ENCODE measurements at regions not wholly inside any gene's neighbourhood (a gene's known extent, or its start where the extent isn't known, plus 50 kb on each side); places are given as distances from the start of the nearest gene placed in this dataset.
"Not testable (repeated sequence)": the region's sequence is repeated elsewhere in the genome, so short reads cannot be mapped to it uniquely, and the experiment has no call there.

DNA sequence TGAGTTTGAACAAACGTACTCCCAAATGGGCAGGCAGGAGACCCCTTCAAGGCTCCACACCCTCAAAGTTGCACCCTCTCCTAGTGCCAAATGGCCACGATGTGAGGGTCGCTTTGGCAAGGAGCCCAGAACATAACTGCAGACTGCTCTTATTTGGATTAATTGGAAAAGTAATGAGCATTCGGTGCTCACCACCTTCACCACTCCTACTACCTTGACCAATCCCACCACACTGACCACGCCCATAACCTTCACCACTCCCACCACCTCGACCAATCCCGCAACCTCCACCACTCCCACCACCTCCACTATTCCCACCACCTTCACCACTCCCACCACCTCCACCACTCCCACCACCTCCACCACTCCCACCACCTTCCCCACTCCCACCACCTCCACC, 94.7 kb upstream of the PAX2 start:
- H3K27ac ChIP-seq (ENCODE audit: low read length in 2 of 2) = no peak overlapping the region
- Mint-ChIP-seq H3K27me3 (peaks cover 65% of the 10 kb centered on the region), H3K4me1 (peaks cover 20% of the 10 kb centered on the region), H3K27ac (no peak overlapping the region), H3K4me3 (no peak overlapping the region), H3K9me3 (ENCODE audit: insufficient read depth) (no peaks in the 10 kb centered on the region)
- TF ChIP-seq EZH2 (IDR thresholded peaks at IDR 0.05; ENCODE audit: borderline replicate concordance, insufficient read depth, low read depth, low read length, poor library complexity, severe bottlenecking) (no peak), CTCF (IDR thresholded peaks at IDR 0.05) (no peak)
- H4K20me1 ChIP-seq (ENCODE audit: control insufficient read depth, insufficient read depth, low read length, poor library complexity, severe bottlenecking) = no peaks in the 10 kb centered on the region
- H2AFZ ChIP-seq (ENCODE audit: insufficient read depth, low read depth, low read length, poor library complexity, severe bottlenecking) = no peak overlapping the region
- ChIA-PET CTCF (no interaction called here), POLR2A (no interaction called here)
- intact Hi-C loops (cut with micrococcal nuclease) = no loop called here
- H3K36me3 ChIP-seq (replicated peaks in 1 of 2; ENCODE audit: control extremely low read depth in 1 of 2, control insufficient read depth in 1 of 2, extremely low read depth in 1 of 2, insufficient read depth in 2 of 2, low read length in 1 of 2) = no peaks in the 10 kb centered on the region
- no peak overlapping the region for H3K4me2 ChIP-seq (replicated peaks; ENCODE audit: low read depth, low read length, poor library complexity, severe bottlenecking)
- peaks cover 19 to 23% of the 10 kb centered on the region in 2 donors for H3K4me1 ChIP-seq (ENCODE audit: control insufficient read depth in 2 of 2, insufficient read depth in 2 of 2, low read length in 2 of 2)
- no peak overlapping the region for H3K4me3 ChIP-seq (ENCODE audit: control extremely low read depth in 1 of 5, extremely low read depth in 1 of 5, insufficient read depth in 1 of 5, low read depth in 2 of 5, low read length in 4 of 5)
- 100% methylated on average over 4 of the region's 7 CpGs for WGBS (ENCODE audit: insufficient coverage)
- no peak for ATAC-seq (ENCODE audit: low read depth)
- no peak overlapping the region for H3K9ac ChIP-seq (ENCODE audit: low read length)
- H3K9me3 ChIP-seq (ENCODE audit: control extremely low read depth in 1 of 3, control insufficient read depth in 2 of 3, insufficient read depth in 1 of 3, low read length in 2 of 3) = peaks cover 0 to 16% (median 0%) of the 10 kb centered on the region in 3 donors
- peaks cover 0 to 58% (median 23%) of the 10 kb centered on the region in 4 experiments for H3K27me3 ChIP-seq (replicated peaks in 1 of 4; ENCODE audit: control extremely low read depth in 1 of 4, control insufficient read depth in 3 of 4, insufficient read depth in 4 of 4, low read length in 3 of 4)
- H3K79me2 ChIP-seq (ENCODE audit: control insufficient read depth, insufficient read depth, low read length) = no peaks in the 10 kb centered on the region
- DNase-seq = no peak

- H3K4me2 ChIP-seq (replicated peaks; ENCODE audit: low read depth, low read length, poor library complexity, severe bottlenecking); H3K4me3 ChIP-seq (ENCODE audit: control extremely low read depth in 1 of 5, extremely low read depth in 1 of 5, insufficient read depth in 1 of 5, low read depth in 2 of 5, low read length in 4 of 5); H3K36me3 ChIP-seq (replicated peaks in 1 of 2; ENCODE audit: control extremely low read depth in 1 of 2, control insufficient read depth in 1 of 2, extremely low read depth in 1 of 2, insufficient read depth in 2 of 2, low read length in 1 of 2); intact Hi-C loops (cut with micrococcal nuclease); H3K4me3 Mint-ChIP-seq; H2AFZ ChIP-seq (ENCODE audit: insufficient read depth, low read depth, low read length, poor library complexity, severe bottlenecking); H3K27ac ChIP-seq (ENCODE audit: low read length in 2 of 2); CTCF ChIA-PET; H3K9ac ChIP-seq (ENCODE audit: low read length); H4K20me1 ChIP-seq (ENCODE audit: control insufficient read depth, insufficient read depth, low read length, poor library complexity, severe bottlenecking); DNase-seq; ATAC-seq (ENCODE audit: low read depth); H3K27ac Mint-ChIP-seq; POLR2A ChIA-PET; H3K9me3 Mint-ChIP-seq (ENCODE audit: insufficient read depth); H3K79me2 ChIP-seq (ENCODE audit: control insufficient read depth, insufficient read depth, low read length): not testable (repeated sequence)
- Histone ChIP-seq H3K27me3 (replicated peaks in 1 of 4; ENCODE audit: control extremely low read depth in 1 of 4, control insufficient read depth in 3 of 4, insufficient read depth in 4 of 4, low read length in 3 of 4) (peaks cover 0 to 61% (median 25%) of the 10 kb centered on the region in 4 experiments), H3K4me1 (ENCODE audit: control insufficient read depth in 2 of 2, insufficient read depth in 2 of 2, low read length in 2 of 2) (peaks cover 23 to 27% of the 10 kb centered on the region in 2 donors), H3K9me3 (ENCODE audit: control extremely low read depth in 1 of 3, control insufficient read depth in 2 of 3, insufficient read depth in 1 of 3, low read length in 2 of 3) (peaks cover 0 to 20% (median 0%) of the 10 kb centered on the region in 3 donors)
- H3K27me3 Mint-ChIP-seq = peaks cover 66% of the 10 kb centered on the region
- WGBS (ENCODE audit: insufficient coverage) = 94% methylated on average over 3 of the region's 3 CpGs
- H3K4me1 Mint-ChIP-seq = peaks cover 23% of the 10 kb centered on the region
Observed at GRCh38 chr10:100651099-100651498, 94.3 kb upstream of the PAX2 start.
